Common myeloid progenitor, CD34-positive (primary cell): ENCODE measurements at regions not wholly inside any gene's neighbourhood (a gene's known extent, or its start where the extent isn't known, plus 50 kb on each side); places are given as distances from the start of the nearest gene placed in this dataset.

Experiments
- CTCF ChIA-PET: fragments of 350-600 bp; sonication (Branson Sonifier 250); formaldehyde crosslinking; loops from one replicate; lab custom pipeline; 2021; ENCODE audit warnings: antibody characterized with exemption; lab: Charles Lee
- POLR2A ChIA-PET: fragments of 350-600 bp; sonication (Branson Sonifier 250); formaldehyde crosslinking; loops from one replicate; lab custom pipeline; 2021; ENCODE audit warnings: antibody characterized with exemption; lab: Charles Lee
- DNase-seq, 3 donors: peaks; one replicate each; pipeline versions ENCODE4 v3.0.0 to v3.0.0-alpha.2; 2013
- H3K27ac ChIP-seq, 2 experiments: 1 replicate in 1 of 2; 2 replicates in 1 of 2; pipeline ENCODE4 v1.7.0; 2013; ENCODE audit warnings: inconsistent platforms in 2 of 2, low read length in 2 of 2, mild to moderate bottlenecking in 2 of 2, low read depth in 1 of 2, moderate library complexity in 1 of 2; ENCODE audit not compliant: severe bottlenecking in 2 of 2, insufficient read depth in 1 of 2, poor library complexity in 1 of 2
- H3K27me3 ChIP-seq, 5 experiments: replicated peaks in 2 of 5; 1 replicate in 3 of 5; 2 replicates in 2 of 5; pipeline versions ENCODE4 v1.6.1 to v1.7.0; 2013; ENCODE audit warnings: low read length in 4 of 5, mild to moderate bottlenecking in 2 of 5, moderate library complexity in 2 of 5, inconsistent platforms in 1 of 5; ENCODE audit not compliant: insufficient read depth in 5 of 5, control insufficient read depth in 4 of 5
- H3K36me3 ChIP-seq, 4 experiments: 1 replicate in 2 of 4; 2 replicates in 2 of 4; pipeline versions ENCODE4 v1.6.1 to v1.7.0; 2013; ENCODE audit warnings: low read length in 3 of 4, control low read depth in 1 of 4, mild to moderate bottlenecking in 1 of 4; ENCODE audit not compliant: control insufficient read depth in 4 of 4, insufficient read depth in 4 of 4
- H3K4me1 ChIP-seq, 4 experiments: 1 replicate in 3 of 4; 2 replicates in 1 of 4; pipeline versions ENCODE4 v1.6.1 to v1.7.1; 2013; ENCODE audit warnings: low read length in 3 of 4, mild to moderate bottlenecking in 3 of 4, control low read depth in 1 of 4, inconsistent platforms in 1 of 4, moderate library complexity in 1 of 4; ENCODE audit not compliant: control insufficient read depth in 4 of 4, insufficient read depth in 4 of 4; ENCODE audit errors: control extremely low read depth in 1 of 4
- H3K4me3 ChIP-seq, 7 experiments: 1 replicate in 4 of 7; 2 replicates in 3 of 7; pipeline versions ENCODE4 v1.5.1 to v1.7.0; 2013; ENCODE audit warnings: mild to moderate bottlenecking in 7 of 7, low read length in 6 of 7, moderate library complexity in 6 of 7, inconsistent platforms in 2 of 7, low read depth in 2 of 7, control low read depth in 1 of 7; ENCODE audit not compliant: insufficient read depth in 4 of 7, control insufficient read depth in 1 of 7; ENCODE audit errors: extremely low read depth in 1 of 7
- H3K9me3 ChIP-seq, 5 experiments: 1 replicate in 4 of 5; 2 replicates in 1 of 5; pipeline versions ENCODE4 v1.6.1 to v1.7.1; 2013; ENCODE audit warnings: low read length in 4 of 5, mild to moderate bottlenecking in 2 of 5, inconsistent platforms in 1 of 5, low read depth in 1 of 5, moderate library complexity in 1 of 5; ENCODE audit not compliant: control insufficient read depth in 4 of 5, insufficient read depth in 2 of 5; ENCODE audit errors: control extremely low read depth in 1 of 5
- WGBS: methylation state at CpG from one replicate; pipeline ENCODE4 v1.1.5; 2013; ENCODE audit not compliant: insufficient coverage; 5-methylcytosine and 5-hydroxymethylcytosine counted together

DNA sequence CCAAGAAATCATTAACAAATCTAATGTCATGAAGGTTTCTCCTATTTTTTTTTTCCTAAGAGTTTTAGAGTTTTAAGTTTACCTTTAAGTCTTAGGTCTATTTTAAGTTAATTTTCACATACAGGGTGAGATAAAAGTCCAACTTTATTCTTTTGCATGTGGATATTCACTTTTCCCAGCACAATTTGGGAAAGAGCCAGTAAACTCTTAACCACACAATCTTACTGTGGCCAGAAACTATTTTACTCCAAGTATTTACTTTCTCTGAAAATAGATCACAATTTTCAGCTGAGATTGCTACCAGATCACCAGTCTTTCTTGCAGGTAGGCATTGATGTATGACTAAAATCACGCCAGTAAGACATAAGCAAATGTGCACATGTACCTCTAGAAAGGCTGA, 728.5 kb downstream of the TNS3 start:
- ChIA-PET CTCF (no interaction called here), POLR2A (no interaction called here)
- no peak for DNase-seq
- 90% methylated on average over 1 of the region's 1 CpG for WGBS
- Histone ChIP-seq H3K36me3 (no peaks in the 10 kb centered on the region), H3K27me3 (no peaks in the 10 kb centered on the region), H3K4me1 (no peaks in the 10 kb centered on the region), H3K9me3 (no peaks in the 10 kb centered on the region), H3K4me3 (no peak overlapping the region), H3K27ac (no peak overlapping the region)

GRCh38 chr7:46852795-46853194, 729.1 kb downstream of the TNS3 start:
- no peak for DNase-seq
- CTCF ChIA-PET, result no interaction called here
- H3K4me1 ChIP-seq, result no peaks in the 10 kb centered on the region
- no peaks in the 10 kb centered on the region for H3K36me3 ChIP-seq
- H3K4me3 ChIP-seq, result no peak overlapping the region
- no peaks in the 10 kb centered on the region for H3K27me3 ChIP-seq
- POLR2A ChIA-PET, result no interaction called here
- H3K27ac ChIP-seq, result no peak overlapping the region
- 92% methylated on average over 2 of the region's 3 CpGs for WGBS
- no peaks in the 10 kb centered on the region for H3K9me3 ChIP-seq

GRCh38 chr7:46850563-46851330, 731.2 kb downstream of the TNS3 start:
- DNase-seq, result no peak
- WGBS, result 96% methylated on average over 7 of the region's 10 CpGs
- Histone ChIP-seq H3K27ac (no peak overlapping the region), H3K4me1 (no peaks in the 10 kb centered on the region), H3K4me3 (no peak overlapping the region), H3K27me3 (no peaks in the 10 kb centered on the region), H3K36me3 (no peaks in the 10 kb centered on the region), H3K9me3 (no peaks in the 10 kb centered on the region)
- ChIA-PET POLR2A (no interaction called here), CTCF (no interaction called here)

DNA sequence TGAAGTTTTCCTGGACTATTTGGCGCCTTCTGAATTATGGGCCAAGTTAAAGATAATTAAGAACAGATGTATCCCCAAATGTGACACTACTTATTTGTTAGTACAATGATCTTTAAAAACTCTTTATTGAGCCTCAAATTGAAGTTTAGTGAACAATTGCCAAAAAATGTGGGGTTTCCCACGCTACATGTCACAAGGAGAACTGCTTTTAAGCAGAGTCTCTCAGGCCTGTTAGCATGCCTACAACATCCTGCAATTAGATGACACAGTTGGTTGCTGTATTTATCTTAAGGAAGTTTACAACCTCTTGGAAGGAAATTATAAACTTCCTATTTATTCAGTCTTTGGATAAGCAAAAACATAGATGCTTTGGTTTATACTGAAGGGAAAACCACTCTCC, 733.0 kb downstream of the TNS3 start:
- no peak for DNase-seq
- Histone ChIP-seq H3K9me3 (no peaks in the 10 kb centered on the region), H3K27ac (no peak overlapping the region), H3K4me1 (no peaks in the 10 kb centered on the region), H3K27me3 (no peaks in the 10 kb centered on the region), H3K36me3 (no peaks in the 10 kb centered on the region), H3K4me3 (no peak overlapping the region)
- no CpG with 5 or more reads among the region's 2 CpGs for WGBS
- CTCF ChIA-PET, result no interaction called here
- POLR2A ChIA-PET, result no interaction called here

DNA sequence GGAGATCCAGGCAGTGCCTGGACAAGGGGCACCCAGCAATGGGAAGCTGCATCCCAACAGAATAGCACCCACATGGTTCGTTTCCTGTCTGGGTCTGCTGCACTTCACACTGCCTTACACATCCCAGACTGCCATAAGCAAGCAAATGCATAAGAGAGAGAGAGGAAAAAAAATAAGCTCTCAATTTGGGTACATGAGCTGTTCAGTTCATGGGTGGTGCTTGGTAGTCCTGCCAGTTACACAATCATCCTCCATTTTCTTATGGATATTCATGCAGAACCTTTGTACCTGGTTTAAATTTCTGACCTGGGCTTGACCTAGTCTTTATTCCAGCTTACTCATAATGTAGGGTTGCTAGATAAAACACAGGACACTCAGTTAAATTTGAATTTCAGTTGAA, 733.6 kb downstream of the TNS3 start:
- H3K27me3 ChIP-seq, result no peaks in the 10 kb centered on the region
- H3K27ac ChIP-seq, result no peak overlapping the region
- ChIA-PET CTCF (no interaction called here), POLR2A (no interaction called here)
- no peaks in the 10 kb centered on the region for H3K36me3 ChIP-seq
- WGBS, result no CpG with 5 or more reads among the region's 1 CpG
- DNase-seq, result no peak
- no peaks in the 10 kb centered on the region for H3K9me3 ChIP-seq
- H3K4me1 ChIP-seq, result no peaks in the 10 kb centered on the region
- H3K4me3 ChIP-seq, result no peak overlapping the region

DNA sequence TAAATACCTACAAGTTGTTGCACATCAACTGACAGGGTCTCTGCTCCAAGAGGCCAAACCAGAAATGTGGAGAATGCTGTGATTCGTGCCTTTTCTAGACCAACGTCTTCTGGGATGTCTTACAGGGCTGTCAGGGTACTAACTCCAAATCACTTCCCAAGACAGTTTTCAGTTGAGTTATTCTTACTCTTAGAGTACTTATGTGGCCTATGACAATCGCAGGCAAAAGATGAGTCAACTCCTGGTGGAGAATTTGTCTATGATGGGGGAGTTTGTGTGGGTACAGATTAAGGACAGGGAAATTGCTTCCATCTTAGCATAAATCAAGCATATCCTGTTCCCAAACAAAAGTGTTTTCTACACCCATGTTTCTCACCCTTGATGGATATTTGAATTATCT, 734.8 kb downstream of the TNS3 start:
- WGBS, result 92% methylated on average over 2 of the region's 3 CpGs
- H3K27ac ChIP-seq, result no peak overlapping the region
- H3K4me1 ChIP-seq, result no peaks in the 10 kb centered on the region
- H3K27me3 ChIP-seq, result no peaks in the 10 kb centered on the region
- DNase-seq, result no peak
- H3K9me3 ChIP-seq, result no peaks in the 10 kb centered on the region
- no peak overlapping the region for H3K4me3 ChIP-seq
- ChIA-PET POLR2A (no interaction called here), CTCF (no interaction called here)
- H3K36me3 ChIP-seq, result no peaks in the 10 kb centered on the region

DNA sequence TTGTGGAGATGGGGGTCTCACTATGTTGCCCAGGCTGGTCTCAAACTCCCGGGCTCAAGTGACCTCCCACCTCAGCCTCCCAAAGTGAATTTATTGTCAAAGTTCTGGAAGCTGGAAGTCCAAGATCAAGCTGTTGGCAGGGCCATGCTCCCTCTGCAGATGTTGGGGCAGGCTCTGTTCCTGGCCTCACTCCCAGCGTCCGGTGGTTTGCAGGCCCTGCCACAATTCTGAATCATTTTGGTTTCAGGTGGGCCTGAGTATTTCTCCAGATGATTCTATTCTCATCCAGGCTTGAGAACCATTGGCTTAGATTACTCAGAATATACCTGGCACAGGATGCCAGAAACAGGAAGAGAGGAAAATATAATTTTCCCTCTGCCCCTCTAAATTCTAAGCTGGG, 737.4 kb downstream of the TNS3 start:
- H3K9me3 ChIP-seq, result no peaks in the 10 kb centered on the region
- H3K4me3 ChIP-seq, result no peak overlapping the region
- no peaks in the 10 kb centered on the region for H3K27me3 ChIP-seq
- H3K4me1 ChIP-seq, result no peaks in the 10 kb centered on the region
- ChIA-PET POLR2A (no interaction called here), CTCF (no interaction called here)
- no peak for DNase-seq
- 94% methylated on average over 3 of the region's 3 CpGs for WGBS
- no peak overlapping the region for H3K27ac ChIP-seq
- no peaks in the 10 kb centered on the region for H3K36me3 ChIP-seq
